ENCODE measurements at regions not wholly inside any gene's neighbourhood (a gene's known extent, or its start where the extent isn't known, plus 50 kb on each side); places are given as distances from the start of the nearest gene placed in this dataset.
"Not testable (repeated sequence)": the region's sequence is repeated elsewhere in the genome, so short reads cannot be mapped to it uniquely, and the experiment has no call there.

GRCh38 chr13:19109225-19109624 is 72.4 kb downstream of the TUBA3C start:
- TF ChIP-seq SUZ12 (IDR thresholded peaks at IDR 0.05; ENCODE audit: extremely low read depth, insufficient read depth, insufficient read length); YY1 (IDR thresholded peaks at IDR 0.05; ENCODE audit: insufficient read depth, insufficient read length): not testable (repeated sequence)
